Hematopoietic multipotent progenitor cell treated with erythropoietin and hydrocortisone succinate and interleukin-3 and kit ligand, for 4 days (in vitro differentiated cells): ENCODE measurements at regions not wholly inside any gene's neighbourhood (a gene's known extent, or its start where the extent isn't known, plus 50 kb on each side); places are given as distances from the start of the nearest gene placed in this dataset.
A peak's percentile ranks its signal among the peaks of the same experiment; 100 is the strongest.

Source experiments
- DNase-seq: peaks from one replicate; pipeline ENCODE4 v3.0.0-alpha.2; 2015

GRCh38 chr9:126095546-126096190, 231.0 kb upstream of the MVB12B start:
- DNase-seq = no peak

GRCh38 chr9:126096340-126096739, 230.3 kb upstream of the MVB12B start:
- no peak for DNase-seq

GRCh38 chr9:126097679-126098078, 228.9 kb upstream of the MVB12B start:
- no peak for DNase-seq

GRCh38 chr9:126106404-126106803, 220.2 kb upstream of the MVB12B start:
- DNase-seq = no peak

GRCh38 chr9:126107693-126108092, 218.9 kb upstream of the MVB12B start:
- DNase-seq = no peak

- peak; percentile 25 for DNase-seq
Measured at GRCh38 chr9:126108240-126108639, 218.4 kb upstream of the MVB12B start.

GRCh38 chr9:126109575-126109974, 217.1 kb upstream of the MVB12B start:
- DNase-seq = no peak

GRCh38 chr9:126111556-126111955, 215.1 kb upstream of the MVB12B start:
- no peak for DNase-seq

- DNase-seq = no peak
Measured at GRCh38 chr9:126112135-126112720, 214.4 kb upstream of the MVB12B start.

GRCh38 chr9:126113176-126113575, 213.5 kb upstream of the MVB12B start:
- no peak for DNase-seq

- DNase-seq = no peak
Measured at GRCh38 chr9:126113756-126114408, 212.7 kb upstream of the MVB12B start.

GRCh38 chr9:126114409-126114760, 212.2 kb upstream of the MVB12B start:
- no peak for DNase-seq

GRCh38 chr9:126114850-126115460, 211.7 kb upstream of the MVB12B start:
- DNase-seq = no peak

GRCh38 chr9:126116351-126117157, 210.1 kb upstream of the MVB12B start:
- no peak for DNase-seq

- no peak for DNase-seq
Measured at GRCh38 chr9:126117158-126117425, 209.5 kb upstream of the MVB12B start.

GRCh38 chr9:126117631-126118030, 209.0 kb upstream of the MVB12B start:
- DNase-seq = no peak

GRCh38 chr9:126119731-126120130, 206.9 kb upstream of the MVB12B start:
- no peak for DNase-seq

GRCh38 chr9:126122901-126123616, 203.6 kb upstream of the MVB12B start:
- DNase-seq = no peak

GRCh38 chr9:126123927-126124326, 202.7 kb upstream of the MVB12B start:
- DNase-seq = no peak

- DNase-seq = no peak
Measured at GRCh38 chr9:126125177-126125576, 201.5 kb upstream of the MVB12B start.

- no peak for DNase-seq
Measured at GRCh38 chr9:126125577-126125976, 201.1 kb upstream of the MVB12B start.

- no peak for DNase-seq
Measured at GRCh38 chr9:126125992-126126409, 200.6 kb upstream of the MVB12B start.

GRCh38 chr9:126126807-126127206, 199.8 kb upstream of the MVB12B start:
- no peak for DNase-seq
